ENCODE measurements at regions not wholly inside any gene's neighbourhood (a gene's known extent, or its start where the extent isn't known, plus 50 kb on each side); places are given as distances from the start of the nearest gene placed in this dataset.

DNA sequence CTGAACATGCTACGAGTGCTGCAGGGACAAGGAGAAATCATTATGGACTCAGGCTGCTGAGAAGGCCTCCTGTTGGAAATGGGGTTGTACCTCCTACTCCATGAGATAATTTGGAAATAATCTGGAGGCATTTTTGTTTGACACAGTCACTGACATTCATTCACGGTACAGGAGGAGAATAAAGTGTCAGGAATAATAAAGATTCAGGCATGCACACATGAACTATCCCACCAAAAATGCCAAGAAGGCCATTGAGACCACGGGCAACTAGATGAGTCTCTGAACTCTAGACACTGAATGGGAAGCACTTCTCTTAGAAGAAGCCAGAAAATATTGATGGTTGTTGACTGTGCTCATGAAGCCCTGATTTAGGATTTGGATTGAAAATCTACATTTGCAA is 220.9 kb upstream of the HABP2 start:
- no peak for DNase-seq

DNA sequence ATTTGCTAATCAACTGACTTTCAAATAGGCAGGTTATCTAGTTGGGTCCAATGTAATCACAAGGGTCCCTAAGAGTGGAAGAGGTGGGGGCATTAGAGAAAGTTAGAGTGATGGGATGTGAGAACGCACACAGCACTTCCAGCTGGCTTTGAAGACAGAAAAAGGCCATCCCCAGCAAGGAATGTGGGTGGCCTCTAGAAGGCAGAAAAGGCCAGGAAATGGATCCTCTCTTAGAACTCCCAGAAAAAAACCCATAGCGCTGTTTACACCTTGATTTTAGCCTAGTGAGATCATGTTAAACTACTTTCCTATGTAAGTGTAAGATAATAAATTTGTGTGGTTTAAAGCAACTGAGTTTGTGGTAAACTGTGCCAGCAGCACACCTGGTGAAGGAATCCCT is 219.5 kb upstream of the HABP2 start:
- DNase-seq = no peak

DNA sequence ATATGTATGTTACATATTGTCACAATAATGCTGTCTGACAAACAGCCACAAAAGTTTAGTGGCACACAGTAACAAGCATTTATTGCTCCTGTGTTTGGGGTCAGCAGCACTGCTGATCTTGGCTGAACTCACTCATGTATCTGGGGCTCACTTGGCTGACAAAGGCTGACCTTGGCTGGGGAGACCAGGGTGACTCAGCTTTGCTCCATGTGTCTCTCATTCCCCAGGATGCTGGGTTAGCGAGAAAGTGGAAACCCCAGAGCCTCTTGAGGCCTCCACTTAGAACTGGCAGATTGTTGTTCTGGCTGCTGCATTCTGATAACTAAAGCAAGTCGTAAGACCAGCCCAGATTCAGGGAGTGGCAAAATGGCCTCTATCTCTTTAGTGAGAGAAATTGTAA is 217.3 kb upstream of the HABP2 start:
- no peak for DNase-seq

DNA sequence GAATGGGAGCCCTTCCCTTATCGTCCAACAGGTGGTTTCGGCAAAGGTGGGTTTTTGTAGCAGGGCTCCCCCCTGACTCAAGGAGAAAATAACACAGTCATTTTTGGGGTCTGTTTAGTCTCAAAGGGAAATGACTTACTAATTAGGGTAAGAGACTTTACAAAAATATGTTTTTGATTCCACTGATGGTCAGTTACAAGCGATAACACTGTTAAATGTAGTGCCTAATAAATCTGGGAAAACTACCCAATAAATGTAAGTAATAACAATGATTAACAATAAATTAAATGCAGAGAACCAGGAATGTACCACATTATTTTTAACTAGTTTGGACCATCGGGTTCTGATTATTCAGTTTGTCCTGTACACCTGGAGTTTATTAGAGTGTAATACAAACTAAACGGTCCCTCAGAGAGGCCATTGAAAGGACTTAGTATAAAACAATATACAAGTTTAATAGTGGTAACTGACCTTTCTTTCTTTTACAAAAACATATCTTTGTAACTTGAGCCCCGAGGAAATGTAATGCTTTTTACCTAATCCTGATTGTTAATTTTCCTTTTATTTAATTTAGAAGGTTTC is 216.2 kb upstream of the HABP2 start:
- no peak for DNase-seq

DNA sequence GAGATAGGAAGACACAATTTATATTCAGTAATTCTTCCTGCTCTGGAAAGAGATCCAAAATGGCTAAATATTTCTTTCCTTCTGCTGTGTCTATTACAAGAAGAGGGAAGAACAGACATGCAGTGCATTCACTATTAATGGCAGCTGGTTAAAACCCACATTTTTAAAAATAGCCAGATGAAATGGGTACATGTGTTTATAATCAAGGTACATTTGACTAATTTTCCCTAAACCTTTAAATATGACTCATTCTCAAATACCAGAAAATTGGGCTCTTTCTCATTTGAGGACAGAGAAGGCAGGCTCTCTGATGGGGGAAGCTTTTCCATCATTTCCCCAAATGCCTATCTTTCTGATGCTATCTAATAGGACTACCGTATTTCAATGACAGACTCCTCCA is 215.7 kb upstream of the HABP2 start:
- DNase-seq = no peak

DNA sequence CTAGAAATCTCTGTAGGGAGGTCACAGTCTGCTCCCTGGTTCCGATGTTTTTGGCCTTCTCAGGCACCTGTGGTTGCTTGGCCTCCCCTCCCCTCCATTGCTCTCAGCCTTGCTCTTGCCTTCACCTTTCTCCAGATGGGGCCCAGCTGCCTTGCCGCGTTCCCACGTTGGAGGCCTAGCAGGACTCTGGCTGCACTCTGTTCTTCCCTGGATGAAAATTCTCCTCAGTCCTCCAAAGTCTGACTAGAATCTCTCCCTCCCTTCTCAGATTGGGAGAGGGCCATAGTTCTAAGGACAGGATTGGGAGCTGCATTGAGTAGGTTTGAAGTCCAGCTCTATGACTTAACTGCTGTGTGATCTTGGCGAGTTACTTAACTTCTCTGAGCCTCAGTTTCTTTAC is 213.7 kb upstream of the HABP2 start:
- DNase-seq = no peak

DNA sequence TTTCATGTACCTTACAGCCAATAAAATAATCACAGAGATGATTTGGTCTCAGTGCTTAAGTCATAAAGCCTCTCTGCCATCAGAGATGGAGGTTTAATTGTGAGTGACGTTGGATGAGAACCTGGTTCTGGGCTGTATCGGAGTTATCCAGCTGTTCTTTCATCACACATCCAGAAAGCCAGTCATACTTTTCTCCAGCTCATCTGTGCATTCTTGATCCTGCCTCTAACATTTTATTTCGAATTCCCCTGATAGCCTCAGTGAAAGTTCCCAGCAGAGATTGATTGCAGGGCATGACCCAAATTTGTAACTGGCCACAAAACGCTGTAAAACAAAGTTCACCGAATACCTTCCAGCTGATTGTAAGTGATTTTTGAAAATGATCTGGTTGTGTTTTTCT is 212.6 kb upstream of the HABP2 start:
- DNase-seq = no peak

DNA sequence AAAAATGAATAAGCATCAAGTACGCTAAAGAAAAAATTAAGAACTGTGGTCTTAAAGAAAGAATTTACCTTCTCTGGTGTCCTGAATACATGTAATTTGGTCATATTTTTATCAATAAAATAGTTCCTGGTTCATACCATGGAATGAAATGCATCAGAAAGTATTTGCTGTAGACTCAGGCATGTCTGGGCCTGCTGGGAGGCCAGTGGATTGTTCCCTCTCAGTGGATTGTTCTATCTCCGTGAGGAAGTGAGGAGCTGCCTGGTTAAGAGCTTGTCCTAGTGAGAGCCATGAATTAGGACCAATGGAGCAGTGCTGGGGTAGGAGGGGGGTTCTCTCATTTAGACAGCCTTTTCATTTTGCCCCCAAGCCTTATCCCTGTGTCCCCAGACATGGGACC is 211.7 kb upstream of the HABP2 start:
- no peak for DNase-seq

DNA sequence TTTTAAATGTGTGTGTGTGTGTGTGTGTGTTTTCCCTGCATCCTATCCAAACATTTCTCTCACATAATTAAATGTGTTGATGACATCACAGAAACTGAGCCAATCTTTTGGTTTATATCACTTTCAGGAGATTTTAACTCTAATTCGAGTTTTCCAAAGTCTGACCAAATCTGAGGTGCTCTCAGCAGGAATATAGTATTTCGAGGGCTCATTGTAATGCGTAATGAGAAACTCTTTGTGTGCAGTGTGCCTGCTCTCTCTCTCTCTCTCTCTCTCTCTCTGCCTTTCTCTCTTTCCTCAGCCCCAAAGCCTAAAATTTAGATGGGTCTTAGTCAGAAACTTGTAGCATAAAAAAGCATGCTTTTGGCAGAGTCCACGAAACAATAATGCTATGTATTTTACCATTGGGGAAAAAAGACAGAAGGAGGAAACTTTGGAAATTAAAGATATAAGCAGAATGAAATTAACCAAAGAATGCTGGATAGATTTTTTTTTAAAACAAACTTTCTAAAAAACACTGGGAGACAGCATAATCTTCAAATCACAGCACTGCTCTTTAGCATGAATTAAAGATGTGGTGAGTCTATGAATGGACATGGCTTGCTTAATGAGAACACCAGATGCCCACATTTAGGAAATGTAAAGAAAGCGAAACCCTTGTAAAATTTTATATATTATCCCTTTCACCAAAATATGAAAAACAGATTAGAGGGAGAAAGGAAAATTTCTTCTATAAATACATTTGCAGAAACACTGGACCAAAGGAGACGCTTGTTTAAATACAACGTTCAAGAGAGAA is 206.8 kb upstream of the HABP2 start:
- no peak for DNase-seq

DNA sequence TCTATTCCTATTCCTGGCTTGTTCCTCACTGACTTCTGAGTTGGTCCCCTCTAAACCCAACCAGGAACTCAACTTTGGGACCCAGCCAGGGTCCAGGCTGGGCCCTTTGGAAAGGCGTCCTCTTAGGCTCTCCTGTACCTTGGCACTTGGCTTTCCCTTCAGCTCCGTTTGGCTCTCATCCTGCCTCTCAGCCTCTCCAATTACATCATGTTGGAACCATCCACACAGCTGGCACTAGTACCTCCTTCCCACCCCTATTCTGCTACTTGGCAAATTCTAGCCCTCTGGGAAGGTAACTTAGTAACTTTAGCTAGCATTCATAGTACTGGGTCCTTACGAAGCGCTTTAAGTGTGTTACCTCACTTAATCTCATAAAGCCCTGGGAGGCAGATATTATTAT is 205.3 kb upstream of the HABP2 start:
- no peak for DNase-seq

DNA sequence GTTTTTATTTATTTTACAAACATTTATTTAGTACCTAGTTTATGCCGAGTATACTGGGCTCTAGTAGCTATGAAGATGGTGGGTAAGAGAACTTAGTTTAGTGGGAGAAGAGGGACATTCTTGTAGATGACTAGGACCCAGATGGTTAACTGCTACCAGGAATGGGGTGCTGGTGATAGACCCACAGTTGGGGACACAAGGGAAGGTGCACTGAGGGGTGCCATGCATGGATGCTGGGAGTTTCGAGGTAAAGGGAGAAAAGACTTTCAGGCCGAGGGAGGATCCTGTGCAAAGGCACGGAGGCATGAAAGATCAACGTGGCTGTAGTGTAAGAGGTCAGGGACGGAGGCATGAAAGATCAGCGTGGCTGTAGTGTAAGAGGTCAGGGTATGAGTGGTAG is 204.2 kb upstream of the HABP2 start:
- no peak for DNase-seq

DNA sequence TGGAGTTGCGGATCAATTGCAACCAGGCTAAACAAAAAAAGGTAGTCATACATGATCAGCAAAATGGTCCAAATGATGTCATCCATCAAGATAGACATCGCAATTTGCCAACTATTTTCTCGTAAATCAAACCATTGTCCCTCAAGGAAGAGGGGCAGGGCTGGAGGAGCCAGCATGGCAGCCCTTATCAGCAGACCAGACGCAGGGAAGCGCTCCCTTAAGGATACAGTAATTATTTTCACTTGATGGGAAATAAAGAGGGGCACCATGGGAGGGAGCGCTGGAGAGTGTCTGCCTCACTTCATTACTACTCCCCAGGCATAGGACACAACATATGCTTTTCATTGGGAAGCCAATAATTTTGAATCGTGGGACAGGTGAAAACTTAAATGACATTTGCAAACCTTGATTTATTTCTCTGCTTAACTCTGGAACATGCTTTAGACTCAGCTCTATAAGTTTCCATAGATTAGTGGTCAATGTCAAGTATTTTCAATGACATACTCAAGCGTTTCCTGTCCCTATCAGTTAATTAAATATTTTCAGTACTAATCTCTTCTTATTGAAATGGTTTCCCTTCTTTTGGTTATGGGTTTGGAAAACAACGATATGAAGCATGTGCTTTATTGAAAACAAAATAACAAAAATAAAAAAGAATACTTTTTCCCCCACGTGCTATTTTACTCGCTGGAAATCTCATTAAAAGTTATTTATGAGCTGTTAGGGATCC is 202.4 kb upstream of the HABP2 start:
- no peak for DNase-seq

DNA sequence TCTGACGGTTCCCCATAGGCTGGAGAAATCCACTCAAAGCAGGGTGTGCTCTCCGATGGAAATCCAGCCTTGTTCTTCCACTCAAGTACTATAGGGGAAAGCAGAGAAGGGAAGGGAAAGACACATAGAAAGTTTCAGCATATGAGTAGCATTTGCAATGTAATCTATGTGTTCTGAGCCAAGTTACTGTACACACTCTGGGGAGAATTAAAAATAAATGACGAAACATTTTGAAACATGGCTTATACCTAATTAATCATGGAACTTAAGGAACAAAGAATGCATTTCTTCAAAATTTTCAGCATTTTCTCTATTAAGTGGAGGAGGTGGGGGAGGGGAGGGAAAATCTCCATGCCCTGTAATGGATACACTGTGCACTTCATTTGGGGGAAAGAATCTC is 198.1 kb upstream of the HABP2 start:
- DNase-seq = no peak

DNA sequence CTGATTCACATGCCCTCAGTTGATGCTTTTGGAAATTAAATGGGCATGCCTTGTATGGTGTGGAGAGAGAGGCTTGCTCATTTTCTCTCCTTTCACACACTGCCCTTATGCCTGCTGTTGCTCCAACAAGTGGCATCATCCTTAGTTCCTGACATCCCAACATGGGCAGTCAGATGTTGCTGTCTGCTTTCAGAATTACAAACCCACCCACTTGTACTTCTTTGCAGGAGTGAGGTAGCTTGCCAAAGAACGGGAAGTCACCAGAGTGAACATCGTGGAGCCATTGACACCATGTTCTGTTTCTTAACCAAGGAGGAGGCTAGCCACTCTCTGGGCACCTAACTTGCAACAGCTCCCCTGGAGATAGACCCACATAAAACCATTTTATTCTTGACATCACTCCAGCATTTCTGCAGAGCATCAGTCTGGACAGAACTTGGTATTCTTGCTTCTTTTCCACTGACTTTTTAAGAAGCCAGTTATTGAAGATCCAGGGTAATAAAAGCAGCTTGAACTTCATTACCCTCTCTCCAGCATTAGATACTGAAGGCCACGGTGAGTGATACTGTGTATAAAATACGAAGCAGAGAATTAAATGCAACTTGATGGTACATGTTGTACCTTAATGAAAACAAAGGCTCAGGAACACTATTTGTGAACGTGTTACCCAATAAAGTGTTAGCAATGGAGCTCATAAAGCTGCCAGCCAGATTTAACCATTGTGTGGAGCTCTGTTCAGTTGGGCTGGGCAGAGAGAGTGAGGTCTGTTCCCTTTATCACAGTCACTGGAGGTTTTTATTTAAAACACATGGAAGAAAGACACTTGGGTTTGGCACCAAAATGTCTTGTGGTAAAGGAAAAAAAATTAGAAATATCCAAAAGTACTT is 195.8 kb upstream of the HABP2 start:
- no peak for DNase-seq

DNA sequence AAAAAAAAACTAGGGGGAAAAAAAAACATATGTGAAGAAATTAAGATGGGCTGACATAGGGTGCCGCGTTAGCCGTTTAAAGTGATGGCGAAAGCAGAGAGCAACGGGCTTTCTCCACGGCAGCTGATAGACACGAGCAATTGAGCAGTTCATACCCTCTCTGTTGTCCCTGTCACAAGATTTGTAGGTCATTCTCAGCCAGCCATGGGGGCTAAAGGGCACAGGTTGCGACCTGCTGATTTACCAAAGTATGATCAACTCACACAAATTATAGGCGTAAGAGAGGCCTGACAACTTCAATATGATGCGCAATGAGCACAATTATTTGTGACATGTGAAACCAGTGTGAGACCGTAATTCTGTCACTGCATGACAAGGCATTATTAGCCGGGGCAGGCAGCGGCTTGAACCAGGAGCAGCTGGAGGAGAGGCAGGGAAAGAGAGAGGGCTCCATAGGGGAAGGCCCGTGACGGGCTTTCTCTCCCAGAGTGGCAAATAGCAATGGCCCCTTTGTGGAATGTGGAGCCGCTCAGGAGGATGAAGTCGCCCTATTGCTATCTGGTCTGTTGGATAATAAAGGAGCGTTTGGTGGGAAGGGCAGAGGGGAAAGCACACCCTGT is 195.1 kb upstream of the HABP2 start:
- DNase-seq = no peak

DNA sequence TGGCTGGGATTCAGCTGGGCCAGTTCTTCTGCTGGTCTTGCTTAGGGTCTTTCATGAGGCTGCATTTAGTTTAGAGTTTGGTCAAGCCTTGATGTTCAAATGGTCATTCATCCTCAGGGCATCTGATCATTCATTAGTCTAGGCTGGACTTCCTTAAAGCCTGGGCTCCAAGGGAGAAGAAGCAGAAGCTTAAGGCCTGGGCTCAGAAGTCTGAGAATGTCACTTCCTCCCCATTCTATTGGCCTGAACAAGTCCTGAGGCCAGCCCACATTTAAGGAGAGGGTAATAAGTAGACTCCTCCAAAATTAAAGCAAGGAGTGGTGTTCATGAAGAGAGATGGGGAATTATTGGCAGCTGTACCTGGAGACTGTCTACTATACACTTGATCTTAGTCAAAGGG is 193.2 kb upstream of the HABP2 start:
- no peak for DNase-seq

DNA sequence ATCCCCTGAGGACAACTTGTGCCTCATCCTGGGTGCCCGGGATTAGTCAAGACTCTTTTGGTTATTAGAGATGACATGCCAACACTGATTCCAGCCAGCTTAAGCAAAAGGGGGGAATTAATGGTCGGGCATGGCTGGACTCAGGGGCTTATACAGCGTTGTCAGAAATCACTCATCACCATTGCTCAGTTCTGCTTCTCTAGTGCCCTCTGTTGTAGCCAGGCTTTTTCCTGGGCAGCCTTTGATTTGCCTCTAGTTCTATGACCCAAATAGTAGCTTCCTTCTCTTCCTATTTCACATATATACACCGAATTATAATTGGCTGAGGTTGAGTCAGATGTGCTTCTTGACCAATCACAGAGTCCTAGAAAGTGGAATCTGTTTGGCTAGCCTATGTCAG is 192.0 kb upstream of the HABP2 start:
- no peak for DNase-seq

DNA sequence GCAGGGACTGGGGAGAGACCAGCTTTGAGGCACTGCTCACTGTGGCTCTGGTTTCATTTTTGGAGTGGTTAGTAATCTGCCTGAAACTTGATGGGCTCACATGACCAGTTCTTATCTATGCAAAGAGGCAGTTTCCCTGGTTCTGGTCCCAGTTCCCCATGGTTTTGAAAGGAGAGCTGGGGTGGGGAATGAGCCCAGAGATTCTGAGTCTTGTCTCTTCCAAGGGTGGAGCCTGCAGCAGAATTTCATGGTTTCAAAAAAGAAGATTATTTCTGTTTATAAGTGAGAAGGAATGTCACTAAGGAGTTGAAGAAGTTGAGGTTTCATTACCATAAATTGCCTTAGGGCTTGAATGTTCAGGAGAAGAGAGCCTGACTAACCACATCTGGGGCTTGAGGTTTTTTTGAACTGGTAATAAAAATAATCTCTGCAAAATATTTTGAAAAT is 190.2 kb upstream of the HABP2 start:
- DNase-seq = no peak

DNA sequence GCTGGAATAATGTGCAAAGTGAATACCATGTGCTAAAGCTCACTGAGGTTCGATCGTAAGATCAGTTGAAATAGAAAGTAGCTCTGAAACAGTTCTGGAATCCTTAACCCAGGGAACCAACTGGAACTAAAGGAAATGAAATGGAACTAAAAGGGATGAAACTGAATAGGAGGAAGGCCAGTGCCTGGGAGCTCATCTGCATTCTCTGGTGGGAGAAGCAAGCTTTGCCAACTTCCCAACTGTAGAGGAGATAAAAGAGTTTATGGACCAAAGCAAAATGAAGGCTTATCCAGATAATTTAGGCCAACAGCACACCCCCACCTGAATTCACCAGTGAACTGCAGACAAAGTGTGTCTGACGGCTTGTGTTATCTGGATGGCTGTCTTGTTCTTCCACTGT is 188.6 kb upstream of the HABP2 start:
- no peak for DNase-seq

DNA sequence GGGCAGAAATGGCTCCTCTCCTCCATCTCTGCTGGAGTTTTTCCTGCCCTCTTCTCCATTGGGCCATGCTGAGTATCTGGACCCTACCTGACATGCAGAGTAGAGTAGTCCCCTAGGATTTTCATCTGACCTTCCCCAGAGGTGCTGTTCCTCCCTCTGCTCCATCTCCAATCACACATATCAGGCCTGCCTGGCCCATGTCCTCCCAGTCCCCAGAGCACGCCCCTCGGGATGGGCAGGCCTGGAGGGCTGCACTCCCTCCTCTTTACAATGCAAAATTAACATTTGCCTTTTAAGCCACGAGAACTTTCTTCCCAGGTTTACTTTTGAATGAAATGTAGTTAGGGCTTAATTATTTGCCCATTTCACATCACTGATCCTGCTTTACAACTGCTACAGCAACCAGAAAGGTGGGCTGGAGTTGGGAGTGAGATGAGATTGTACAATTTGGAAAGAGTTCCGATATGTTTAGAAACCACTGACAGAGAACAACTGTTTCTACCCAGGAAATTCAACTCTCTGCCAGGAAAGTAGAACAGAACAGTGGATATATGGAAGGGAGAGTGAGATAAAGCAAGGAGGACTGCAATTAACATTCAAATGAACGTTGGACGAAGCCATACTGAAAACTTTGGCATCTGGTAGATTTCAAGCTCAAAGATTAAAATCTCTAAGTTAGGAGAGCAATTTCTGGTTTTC is 184.0 kb upstream of the HABP2 start:
- no peak for DNase-seq

DNA sequence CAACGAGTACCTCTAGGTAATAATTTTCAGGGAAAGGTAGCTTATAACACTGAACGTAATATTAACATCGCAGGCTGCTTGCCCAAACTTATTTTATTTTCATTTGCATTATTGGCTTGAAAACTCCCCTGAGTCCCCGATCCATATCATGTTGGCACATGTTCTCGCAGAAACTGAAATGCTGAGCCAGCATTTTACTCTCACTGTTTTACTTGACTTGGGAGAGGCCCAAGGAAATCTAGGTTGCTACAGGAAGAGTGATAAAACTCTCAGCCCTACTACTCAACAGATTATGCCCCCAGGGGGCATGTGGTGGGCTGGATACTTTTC is 183.5 kb upstream of the HABP2 start:
- DNase-seq = no peak

DNA sequence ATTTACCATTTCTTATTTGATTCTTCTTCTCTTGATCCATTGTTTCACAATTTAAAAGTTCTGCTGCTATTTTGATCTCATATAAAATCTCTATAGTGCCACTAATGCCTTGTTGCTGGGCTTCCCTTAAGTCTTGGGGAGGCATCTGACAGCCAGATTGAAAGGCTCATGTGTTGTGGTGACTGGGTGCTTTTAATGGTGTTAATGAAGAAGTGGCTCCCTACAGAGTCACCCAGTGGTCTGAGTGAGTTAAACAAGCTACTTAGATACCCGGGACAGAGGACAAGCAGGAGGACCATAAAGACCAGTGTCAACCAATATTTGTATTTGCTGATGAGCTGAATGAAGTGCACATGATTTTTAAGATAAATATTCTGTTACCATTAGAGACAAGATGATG is 176.4 kb upstream of the HABP2 start:
- no peak for DNase-seq

Data from NCI-H2029 (cell line).